Gastrocnemius medialis (tissue), 4 donors: ENCODE measurements at regions not wholly inside any gene's neighbourhood (a gene's known extent, or its start where the extent isn't known, plus 50 kb on each side); places are given as distances from the start of the nearest gene placed in this dataset.

Source experiments
- CTCF ChIP-seq, 5 experiments: fragments of 450-650 bp in 3 of 5; fragments of 200-600 bp in 2 of 5; sonication (generic) in 2 of 5; IDR thresholded peaks in 4 of 5; conservative IDR thresholded peaks in 1 of 5; 1 replicate in 4 of 5; 2 replicates in 1 of 5; pipeline ENCODE4 v1.5.1; 2016 to 2019; ENCODE audit warnings: antibody characterized with exemption in 5 of 5, mild to moderate bottlenecking in 3 of 5, moderate library complexity in 3 of 5
- POLR2A ChIP-seq, 2 donors: fragments of 450-650 bp; IDR thresholded peaks; one replicate each; pipeline ENCODE4 v1.6.1; 2017; ENCODE audit warnings: antibody characterized with exemption in 2 of 2, mild to moderate bottlenecking in 2 of 2, moderate library complexity in 2 of 2

DNA sequence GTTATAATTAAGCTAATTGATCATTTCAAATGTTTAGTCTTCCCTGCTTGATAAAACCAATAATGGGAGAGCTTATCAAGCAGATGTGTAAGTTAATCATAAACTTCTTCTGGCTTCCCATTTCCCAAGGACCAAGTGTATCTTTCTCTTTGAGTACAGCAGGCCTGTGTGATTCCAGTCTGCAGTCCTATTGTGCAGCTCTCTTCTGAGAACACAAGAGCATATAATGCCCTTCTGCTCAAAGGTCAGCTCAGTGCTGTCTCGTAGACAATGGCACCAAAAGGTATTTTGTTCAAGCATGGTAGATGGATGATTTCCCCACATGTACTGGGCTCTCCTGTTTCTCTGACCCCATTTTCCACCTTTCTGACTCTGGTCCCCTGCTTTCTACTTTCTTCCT, 101.8 kb upstream of the DYRK2 start:
- no peak for TF ChIP-seq CTCF (IDR thresholded peaks at IDR 0.05 in 4 of 5, conservative IDR thresholded peaks at IDR 0.05 in 1 of 5)
- TF ChIP-seq POLR2A (IDR thresholded peaks at IDR 0.05) = no peak
